BJ (cell line): ENCODE measurements at regions not wholly inside any gene's neighbourhood (a gene's known extent, or its start where the extent isn't known, plus 50 kb on each side); places are given as distances from the start of the nearest gene placed in this dataset.

Experiments
- CTCF ChIA-PET: fragments of 350-600 bp; formaldehyde crosslinking; extraction: SDS; loops from one replicate; lab custom pipeline; 2021; ENCODE audit warnings: antibody characterized with exemption, inconsistent platforms; lab: Yijun Ruan, JAX
- POLR2A ChIA-PET: fragments of 300-600 bp; sonication (Branson Sonifier 250); formaldehyde crosslinking; extraction: SDS; loops from one replicate; lab custom pipeline; 2021; ENCODE audit warnings: antibody characterized with exemption; lab: Charles Lee
- DNase-seq: peaks from one replicate; pipeline ENCODE4 v3.0.0-alpha.2; 2011; ENCODE audit warnings: low read depth
- H3K27me3 ChIP-seq: 2 replicates; pipeline ENCODE4 v1.6.0; 2011; ENCODE audit warnings: low read length; ENCODE audit not compliant: control insufficient read depth, insufficient read depth
- H3K36me3 ChIP-seq: 2 replicates; pipeline ENCODE4 v1.5.1; 2011; ENCODE audit warnings: low read length; ENCODE audit not compliant: control insufficient read depth, insufficient read depth
- H3K4me3 ChIP-seq: 2 replicates; pipeline ENCODE4 v1.5.1; 2011; ENCODE audit warnings: low read depth, mild to moderate bottlenecking, control low read depth, low read length
- TF ChIP-seq, protein P1 (sequence below): IDR thresholded peaks from 2 replicates; pipeline ENCODE4 v1.5.1; 2011; ENCODE audit warnings: low read depth, mild to moderate bottlenecking, control low read depth, inconsistent platforms, low read length, moderate library complexity; ENCODE audit not compliant: insufficient read depth

DNA sequence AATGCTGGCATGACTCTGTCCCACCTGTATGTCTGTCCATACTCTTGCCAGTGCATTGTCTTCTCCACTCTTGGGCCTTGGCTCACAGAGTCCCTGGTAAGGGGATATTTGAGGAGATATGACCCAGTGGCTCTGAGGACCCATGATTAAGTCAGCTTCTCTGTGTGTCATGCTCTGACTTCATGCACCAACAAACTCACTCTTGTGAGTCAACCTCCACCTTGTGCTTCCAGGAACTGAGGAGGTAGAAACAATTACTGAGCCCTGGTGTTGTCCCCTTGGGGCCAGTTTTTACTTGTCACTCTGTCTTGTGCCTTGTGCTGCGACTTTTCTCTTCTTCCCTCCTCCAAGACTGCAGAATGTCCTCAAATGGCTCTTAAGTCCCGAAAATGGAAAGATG is 127.1 kb downstream of the ABHD5 start:
- DNase-seq, result no peak
- POLR2A ChIA-PET, result no interaction called here
- H3K36me3 ChIP-seq, result no peaks in the 10 kb centered on the region
- H3K27me3 ChIP-seq, result peaks cover 8% of the 10 kb centered on the region
- no peak overlapping the region for H3K4me3 ChIP-seq
- TF ChIP-seq, protein P1, sequence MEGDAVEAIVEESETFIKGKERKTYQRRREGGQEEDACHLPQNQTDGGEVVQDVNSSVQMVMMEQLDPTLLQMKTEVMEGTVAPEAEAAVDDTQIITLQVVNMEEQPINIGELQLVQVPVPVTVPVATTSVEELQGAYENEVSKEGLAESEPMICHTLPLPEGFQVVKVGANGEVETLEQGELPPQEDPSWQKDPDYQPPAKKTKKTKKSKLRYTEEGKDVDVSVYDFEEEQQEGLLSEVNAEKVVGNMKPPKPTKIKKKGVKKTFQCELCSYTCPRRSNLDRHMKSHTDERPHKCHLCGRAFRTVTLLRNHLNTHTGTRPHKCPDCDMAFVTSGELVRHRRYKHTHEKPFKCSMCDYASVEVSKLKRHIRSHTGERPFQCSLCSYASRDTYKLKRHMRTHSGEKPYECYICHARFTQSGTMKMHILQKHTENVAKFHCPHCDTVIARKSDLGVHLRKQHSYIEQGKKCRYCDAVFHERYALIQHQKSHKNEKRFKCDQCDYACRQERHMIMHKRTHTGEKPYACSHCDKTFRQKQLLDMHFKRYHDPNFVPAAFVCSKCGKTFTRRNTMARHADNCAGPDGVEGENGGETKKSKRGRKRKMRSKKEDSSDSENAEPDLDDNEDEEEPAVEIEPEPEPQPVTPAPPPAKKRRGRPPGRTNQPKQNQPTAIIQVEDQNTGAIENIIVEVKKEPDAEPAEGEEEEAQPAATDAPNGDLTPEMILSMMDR, result no peak
- CTCF ChIA-PET, result no interaction called here

DNA sequence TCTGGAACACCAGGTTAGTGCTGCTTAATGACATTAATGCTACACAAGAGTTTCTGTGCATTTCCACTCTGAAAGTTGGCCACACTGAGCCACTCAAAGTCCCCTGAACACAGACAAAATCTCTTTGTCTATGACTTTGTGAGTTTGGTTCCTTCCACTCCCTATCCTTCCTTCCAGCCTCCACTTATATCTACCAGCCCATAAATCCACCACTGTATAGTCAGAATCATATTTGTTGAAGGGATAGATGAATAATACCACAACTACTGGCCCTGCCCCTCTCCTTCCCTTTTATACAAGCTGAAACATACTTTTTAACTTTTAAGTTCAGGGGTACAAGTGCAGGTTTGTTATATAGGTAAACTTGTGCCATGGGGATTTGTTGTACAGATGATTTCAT is 127.5 kb downstream of the ABHD5 start:
- no peak for DNase-seq
- ChIA-PET CTCF (no interaction called here), POLR2A (no interaction called here)
- TF ChIP-seq, protein P1, result no peak
- peaks cover 8% of the 10 kb centered on the region for H3K27me3 ChIP-seq
- H3K36me3 ChIP-seq, result no peaks in the 10 kb centered on the region
- H3K4me3 ChIP-seq, result no peak overlapping the region

DNA sequence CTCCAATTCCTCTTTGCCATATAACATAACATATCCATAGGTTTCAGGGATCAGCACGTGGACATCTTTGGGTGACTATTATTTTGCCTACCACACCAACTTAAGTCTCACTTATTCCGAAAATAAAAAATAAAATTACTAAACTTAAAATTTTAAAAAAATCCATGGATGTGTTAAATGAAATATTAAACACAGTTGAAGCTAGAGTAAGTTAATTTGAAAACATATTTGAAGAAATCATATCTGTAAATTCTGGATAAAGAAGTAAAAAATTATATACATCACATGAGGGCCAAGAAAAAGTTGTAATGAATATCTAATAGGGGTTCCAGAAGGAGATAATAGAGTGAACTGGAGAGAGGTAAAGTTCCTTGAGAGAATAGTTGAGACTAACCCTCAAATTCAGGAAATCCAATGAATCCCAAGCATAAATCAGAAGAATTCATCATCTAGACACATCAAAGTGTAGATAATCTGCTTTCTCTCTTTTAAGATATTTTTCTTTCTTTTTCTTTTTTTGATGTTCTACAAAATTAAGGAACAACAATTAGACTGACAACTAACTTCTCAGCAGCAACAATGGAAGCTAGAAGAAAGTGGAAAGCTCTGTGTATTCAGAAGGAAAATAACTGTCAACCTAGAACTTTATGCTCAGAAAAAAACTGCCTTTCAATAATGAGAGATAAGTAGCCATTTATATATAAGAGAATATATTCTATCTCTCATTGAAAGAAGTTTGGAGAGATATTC is 147.4 kb downstream of the ABHD5 start:
- TF ChIP-seq, protein P1, result no peak
- POLR2A ChIA-PET, result no interaction called here
- Histone ChIP-seq H3K27me3 (no peaks in the 10 kb centered on the region), H3K36me3 (no peaks in the 10 kb centered on the region), H3K4me3 (no peak overlapping the region)
- CTCF ChIA-PET, result interaction anchor here (1.0 kb wide), 1 partner anchor 361 kb away, joined by 3 read pairs; no protein-coding TSS in a partner anchor
- DNase-seq, result no peak

DNA sequence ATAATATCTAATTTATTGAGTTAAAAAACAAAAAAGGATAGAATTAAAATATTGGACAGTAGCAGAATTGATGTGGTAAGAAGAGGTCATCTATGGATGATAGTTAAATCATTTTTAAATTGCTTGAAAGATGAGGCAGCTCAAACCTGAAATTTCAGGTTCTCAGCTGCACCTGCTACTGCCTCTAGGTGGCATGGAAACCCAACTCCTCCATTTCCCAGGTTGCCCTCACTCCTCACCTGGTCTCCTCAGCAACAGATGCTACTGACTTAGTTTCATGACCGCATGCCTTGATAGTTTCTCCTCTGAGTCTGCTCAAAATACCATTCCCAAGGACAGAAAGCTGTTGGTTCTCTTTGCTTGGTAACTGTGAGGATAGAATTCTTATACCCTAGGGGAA is 148.1 kb downstream of the ABHD5 start:
- ChIA-PET CTCF (no interaction called here), POLR2A (no interaction called here)
- Histone ChIP-seq H3K27me3 (no peaks in the 10 kb centered on the region), H3K36me3 (no peaks in the 10 kb centered on the region), H3K4me3 (no peak overlapping the region)
- TF ChIP-seq, protein P1, result no peak
- no peak for DNase-seq

DNA sequence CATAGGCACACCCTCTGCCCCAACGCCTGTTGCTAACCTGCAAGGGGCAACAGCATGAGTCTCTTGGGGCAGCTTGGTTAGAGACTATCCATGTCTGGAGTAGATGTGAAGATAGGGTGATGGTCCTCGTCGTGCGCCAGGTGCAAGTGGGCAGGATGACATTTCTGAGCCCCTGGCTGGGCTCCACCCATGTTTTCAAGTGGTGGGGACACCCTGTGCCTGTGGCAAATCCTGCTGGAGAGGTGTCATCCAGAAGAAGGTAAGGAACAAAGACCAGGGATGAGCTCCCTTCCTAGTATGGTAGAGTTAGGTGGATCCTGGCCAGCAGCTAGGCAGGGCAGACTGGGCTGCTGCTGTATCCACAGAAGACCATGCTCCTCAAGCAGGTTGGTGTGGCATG is 152.6 kb downstream of the ABHD5 start:
- ChIA-PET CTCF (interaction anchor here (1.1 to 2.0 kb wide), 3 partner anchors 12 to 16 kb away, joined by 4 to 11 read pairs (median 4); no protein-coding TSS in a partner anchor), POLR2A (no interaction called here)
- DNase-seq, result no peak
- H3K4me3 ChIP-seq, result no peak overlapping the region
- H3K27me3 ChIP-seq, result no peaks in the 10 kb centered on the region
- H3K36me3 ChIP-seq, result no peaks in the 10 kb centered on the region
- TF ChIP-seq, protein P1, result no peak
